ENCODE measurements at regions not wholly inside any gene's neighbourhood (a gene's known extent, or its start where the extent isn't known, plus 50 kb on each side); places are given as distances from the start of the nearest gene placed in this dataset.

DNA sequence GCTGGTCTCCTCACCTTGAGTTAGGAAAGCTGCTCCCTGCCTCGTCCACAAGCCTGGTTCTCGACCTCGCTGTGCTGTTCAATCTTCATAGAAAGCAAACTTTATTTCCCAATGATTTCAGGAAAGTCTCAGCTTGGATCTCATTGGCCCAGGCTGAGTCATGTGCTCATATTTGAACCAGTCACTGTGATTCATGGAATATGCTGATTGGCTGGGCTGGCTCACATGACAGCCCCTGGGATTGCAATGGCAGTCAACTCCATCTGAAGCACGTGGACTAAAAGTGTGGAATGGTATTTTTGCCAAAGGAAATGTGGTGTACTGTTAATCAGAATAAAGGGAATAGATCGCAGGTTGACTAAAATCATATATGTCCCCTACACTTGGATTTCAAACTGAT lies 396.6 kb downstream of the AACS start:
- TF ChIP-seq, protein P1, sequence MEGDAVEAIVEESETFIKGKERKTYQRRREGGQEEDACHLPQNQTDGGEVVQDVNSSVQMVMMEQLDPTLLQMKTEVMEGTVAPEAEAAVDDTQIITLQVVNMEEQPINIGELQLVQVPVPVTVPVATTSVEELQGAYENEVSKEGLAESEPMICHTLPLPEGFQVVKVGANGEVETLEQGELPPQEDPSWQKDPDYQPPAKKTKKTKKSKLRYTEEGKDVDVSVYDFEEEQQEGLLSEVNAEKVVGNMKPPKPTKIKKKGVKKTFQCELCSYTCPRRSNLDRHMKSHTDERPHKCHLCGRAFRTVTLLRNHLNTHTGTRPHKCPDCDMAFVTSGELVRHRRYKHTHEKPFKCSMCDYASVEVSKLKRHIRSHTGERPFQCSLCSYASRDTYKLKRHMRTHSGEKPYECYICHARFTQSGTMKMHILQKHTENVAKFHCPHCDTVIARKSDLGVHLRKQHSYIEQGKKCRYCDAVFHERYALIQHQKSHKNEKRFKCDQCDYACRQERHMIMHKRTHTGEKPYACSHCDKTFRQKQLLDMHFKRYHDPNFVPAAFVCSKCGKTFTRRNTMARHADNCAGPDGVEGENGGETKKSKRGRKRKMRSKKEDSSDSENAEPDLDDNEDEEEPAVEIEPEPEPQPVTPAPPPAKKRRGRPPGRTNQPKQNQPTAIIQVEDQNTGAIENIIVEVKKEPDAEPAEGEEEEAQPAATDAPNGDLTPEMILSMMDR (conservative IDR thresholded peaks at IDR 0.05; ENCODE audit: low read depth in 2 of 2): no peak
- TF ChIP-seq POLR2AphosphoS5 (IDR thresholded peaks at IDR 0.05; ENCODE audit: low read depth) (no peak), EZH2phosphoT487 (IDR thresholded peaks at IDR 0.05; ENCODE audit: unreplicated experiment) (no peak), EZH2 (IDR thresholded peaks at IDR 0.05; ENCODE audit: low read depth, unreplicated experiment) (no peak)
- TF ChIP-seq, protein P2, sequence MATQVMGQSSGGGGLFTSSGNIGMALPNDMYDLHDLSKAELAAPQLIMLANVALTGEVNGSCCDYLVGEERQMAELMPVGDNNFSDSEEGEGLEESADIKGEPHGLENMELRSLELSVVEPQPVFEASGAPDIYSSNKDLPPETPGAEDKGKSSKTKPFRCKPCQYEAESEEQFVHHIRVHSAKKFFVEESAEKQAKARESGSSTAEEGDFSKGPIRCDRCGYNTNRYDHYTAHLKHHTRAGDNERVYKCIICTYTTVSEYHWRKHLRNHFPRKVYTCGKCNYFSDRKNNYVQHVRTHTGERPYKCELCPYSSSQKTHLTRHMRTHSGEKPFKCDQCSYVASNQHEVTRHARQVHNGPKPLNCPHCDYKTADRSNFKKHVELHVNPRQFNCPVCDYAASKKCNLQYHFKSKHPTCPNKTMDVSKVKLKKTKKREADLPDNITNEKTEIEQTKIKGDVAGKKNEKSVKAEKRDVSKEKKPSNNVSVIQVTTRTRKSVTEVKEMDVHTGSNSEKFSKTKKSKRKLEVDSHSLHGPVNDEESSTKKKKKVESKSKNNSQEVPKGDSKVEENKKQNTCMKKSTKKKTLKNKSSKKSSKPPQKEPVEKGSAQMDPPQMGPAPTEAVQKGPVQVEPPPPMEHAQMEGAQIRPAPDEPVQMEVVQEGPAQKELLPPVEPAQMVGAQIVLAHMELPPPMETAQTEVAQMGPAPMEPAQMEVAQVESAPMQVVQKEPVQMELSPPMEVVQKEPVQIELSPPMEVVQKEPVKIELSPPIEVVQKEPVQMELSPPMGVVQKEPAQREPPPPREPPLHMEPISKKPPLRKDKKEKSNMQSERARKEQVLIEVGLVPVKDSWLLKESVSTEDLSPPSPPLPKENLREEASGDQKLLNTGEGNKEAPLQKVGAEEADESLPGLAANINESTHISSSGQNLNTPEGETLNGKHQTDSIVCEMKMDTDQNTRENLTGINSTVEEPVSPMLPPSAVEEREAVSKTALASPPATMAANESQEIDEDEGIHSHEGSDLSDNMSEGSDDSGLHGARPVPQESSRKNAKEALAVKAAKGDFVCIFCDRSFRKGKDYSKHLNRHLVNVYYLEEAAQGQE (IDR thresholded peaks at IDR 0.05; ENCODE audit: unreplicated experiment): no peak
